Esophagus squamous epithelium (tissue), 5 donors: ENCODE measurements at regions not wholly inside any gene's neighbourhood (a gene's known extent, or its start where the extent isn't known, plus 50 kb on each side); places are given as distances from the start of the nearest gene placed in this dataset.

Experiments
- DNase-seq: peaks from one replicate; lab custom pipeline; 2025; lab: John Stamatoyannopoulos, UW
- H3K27ac ChIP-seq, 4 donors: fragments of 200-600 bp; sonication (generic); one replicate each; pipeline ENCODE4 v1.5.1; 2016 to 2019; ENCODE audit warnings: mild to moderate bottlenecking in 1 of 4
- H3K27me3 ChIP-seq, 4 donors: fragments of 200-600 bp; sonication (generic); 1 replicate in 3 of 4; 2 replicates in 1 of 4; pipeline versions ENCODE4 v1.5.1 to v1.6.0; 2017 to 2021; ENCODE audit warnings: antibody characterized with exemption in 1 of 4
- H3K36me3 ChIP-seq, 3 donors: fragments of 200-600 bp; sonication (generic); one replicate each; pipeline ENCODE4 v1.5.1; 2016 to 2019
- H3K4me1 ChIP-seq, 3 donors: fragments of 200-600 bp; sonication (generic); one replicate each; pipeline ENCODE4 v1.5.1; 2017 to 2019
- H3K4me3 ChIP-seq, 4 donors: fragments of 200-600 bp; sonication (generic); 1 replicate in 3 of 4; 2 replicates in 1 of 4; pipeline ENCODE4 v1.5.1; 2016 to 2019; ENCODE audit warnings: mild to moderate bottlenecking in 2 of 4, moderate library complexity in 1 of 4
- H3K9me3 ChIP-seq, 3 donors: fragments of 200-600 bp; sonication (generic); one replicate each; pipeline ENCODE4 v1.5.1; 2016 to 2019
- CTCF ChIP-seq, 6 experiments: fragments of 450-650 bp in 4 of 6; fragments of 200-600 bp in 2 of 6; sonication (generic) in 2 of 6; IDR thresholded peaks; one replicate each; pipeline ENCODE4 v1.5.1; 2016 to 2019; ENCODE audit warnings: antibody characterized with exemption in 6 of 6, mild to moderate bottlenecking in 4 of 6, moderate library complexity in 4 of 6
- POLR2A ChIP-seq, 4 donors: fragments of 450-650 bp; IDR thresholded peaks; one replicate each; pipeline ENCODE4 v1.6.1; 2017; ENCODE audit warnings: antibody characterized with exemption in 4 of 4, mild to moderate bottlenecking in 4 of 4, moderate library complexity in 3 of 4
- WGBS, 2 donors: methylation state at CpG; one replicate each; pipeline ENCODE4 v1.1.5; 2018; 5-methylcytosine and 5-hydroxymethylcytosine counted together
- intact Hi-C: fragments of 100-400 bp; cut with DNase I; formaldehyde crosslinking; loops from one replicate; pipeline ENCODE4 v1.15.0; 2022
- donor health status: DM: yes; HTN: yes; CAD: no.

GRCh38 chr9:79408617-79409016, 163.1 kb upstream of the TLE4 start:
- Histone ChIP-seq H3K9me3 (no peaks in the 10 kb centered on the region), H3K36me3 (no peaks in the 10 kb centered on the region), H3K27me3 (no peaks in the 10 kb centered on the region), H3K27ac (no peak overlapping the region), H3K4me3 (no peak overlapping the region), H3K4me1 (no peaks in the 10 kb centered on the region)
- WGBS, 2 donors: 58 to 92% methylated on average over 2 to 3 of the region's 3 CpGs
- no peak for TF ChIP-seq CTCF (IDR thresholded peaks at IDR 0.05)
- TF ChIP-seq POLR2A (IDR thresholded peaks at IDR 0.05): no peak
- intact Hi-C loops: no loop called here
- no peak for DNase-seq

GRCh38 chr9:79409182-79409823, 162.5 kb upstream of the TLE4 start:
- Histone ChIP-seq H3K9me3 (no peaks in the 10 kb centered on the region), H3K4me3 (no peak overlapping the region), H3K27ac (no peak overlapping the region), H3K4me1 (no peaks in the 10 kb centered on the region), H3K36me3 (no peaks in the 10 kb centered on the region), H3K27me3 (no peaks in the 10 kb centered on the region)
- DNase-seq: no peak
- intact Hi-C loops: no loop called here
- 80 to 81% methylated on average over 2 of the region's 2 CpGs for whole genome bisulfite sequencing, 2 donors
- no peak for TF ChIP-seq POLR2A (IDR thresholded peaks at IDR 0.05)
- TF ChIP-seq CTCF (IDR thresholded peaks at IDR 0.05): no peak

- no peaks in the 10 kb centered on the region for H3K27me3 ChIP-seq
- no peak for TF ChIP-seq CTCF (IDR thresholded peaks at IDR 0.05)
- no peak for TF ChIP-seq POLR2A (IDR thresholded peaks at IDR 0.05)
- no peak overlapping the region for H3K4me3 ChIP-seq
- peaks cover 0 to 7% (median 4%) of the 10 kb centered on the region in 3 donors for H3K4me1 ChIP-seq
- DNase-seq: no peak
- H3K36me3 ChIP-seq: no peaks in the 10 kb centered on the region
- no peak overlapping the region for H3K27ac ChIP-seq
- intact Hi-C loops: no loop called here
- peaks cover 0 to 12% (median 0%) of the 10 kb centered on the region in 3 donors for H3K9me3 ChIP-seq
These were observed 145.9 kb upstream of the TLE4 start for GRCh38 chr9:79425840-79426239.

- TF ChIP-seq POLR2A (IDR thresholded peaks at IDR 0.05) (no peak), CTCF (IDR thresholded peaks at IDR 0.05) (no peak)
- no peak overlapping the region for H3K4me3 ChIP-seq
- H3K27ac ChIP-seq: no peak overlapping the region
- H3K36me3 ChIP-seq: no peaks in the 10 kb centered on the region
- no peak for DNase-seq
- 92 to 93% methylated on average over 2 of the region's 2 CpGs for WGBS, 2 donors
- no peaks in the 10 kb centered on the region for H3K27me3 ChIP-seq
- H3K4me1 ChIP-seq: peaks cover 0 to 8% (median 5%) of the 10 kb centered on the region in 3 donors
- H3K9me3 ChIP-seq: peaks cover 0 to 12% (median 0%) of the 10 kb centered on the region in 3 donors
- intact Hi-C loops: no loop called here
These were observed 143.3 kb upstream of the TLE4 start for GRCh38 chr9:79428422-79428821.

GRCh38 chr9:79430619-79431018, 141.1 kb upstream of the TLE4 start:
- H3K27me3 ChIP-seq: no peaks in the 10 kb centered on the region
- peaks cover 0 to 8% (median 5%) of the 10 kb centered on the region in 3 donors for H3K4me1 ChIP-seq
- TF ChIP-seq CTCF (IDR thresholded peaks at IDR 0.05) (no peak), POLR2A (IDR thresholded peaks at IDR 0.05) (no peak)
- intact Hi-C loops: no loop called here
- no peak for DNase-seq
- peaks cover 0 to 7% (median 0%) of the 10 kb centered on the region in 3 donors for H3K9me3 ChIP-seq
- H3K4me3 ChIP-seq: no peak overlapping the region
- H3K36me3 ChIP-seq: no peaks in the 10 kb centered on the region
- no peak overlapping the region for H3K27ac ChIP-seq
